ENCODE measurements at regions not wholly inside any gene's neighbourhood (a gene's known extent, or its start where the extent isn't known, plus 50 kb on each side); places are given as distances from the start of the nearest gene placed in this dataset.

DNA sequence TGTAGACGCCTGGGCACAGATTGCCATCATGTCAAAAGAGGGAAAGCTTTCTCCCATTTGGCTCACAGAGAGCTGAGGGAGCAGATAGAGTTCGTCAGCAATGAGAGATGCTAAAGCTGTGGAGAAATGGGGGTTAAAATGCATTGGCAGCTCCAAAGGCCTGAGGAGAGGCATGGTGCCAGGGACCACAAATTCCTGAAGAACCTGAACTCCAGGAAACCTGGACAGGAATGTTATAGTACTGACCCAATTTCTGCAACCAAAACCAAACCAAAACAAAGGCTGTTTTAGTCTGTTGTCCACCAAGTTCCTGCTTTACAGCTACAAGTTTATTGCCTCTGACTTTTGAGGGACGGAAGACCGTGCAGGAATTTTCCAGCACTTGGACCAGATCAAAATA, 575.7 kb downstream of the REEP3 start (continued):
- TF ChIP-seq, protein P1, sequence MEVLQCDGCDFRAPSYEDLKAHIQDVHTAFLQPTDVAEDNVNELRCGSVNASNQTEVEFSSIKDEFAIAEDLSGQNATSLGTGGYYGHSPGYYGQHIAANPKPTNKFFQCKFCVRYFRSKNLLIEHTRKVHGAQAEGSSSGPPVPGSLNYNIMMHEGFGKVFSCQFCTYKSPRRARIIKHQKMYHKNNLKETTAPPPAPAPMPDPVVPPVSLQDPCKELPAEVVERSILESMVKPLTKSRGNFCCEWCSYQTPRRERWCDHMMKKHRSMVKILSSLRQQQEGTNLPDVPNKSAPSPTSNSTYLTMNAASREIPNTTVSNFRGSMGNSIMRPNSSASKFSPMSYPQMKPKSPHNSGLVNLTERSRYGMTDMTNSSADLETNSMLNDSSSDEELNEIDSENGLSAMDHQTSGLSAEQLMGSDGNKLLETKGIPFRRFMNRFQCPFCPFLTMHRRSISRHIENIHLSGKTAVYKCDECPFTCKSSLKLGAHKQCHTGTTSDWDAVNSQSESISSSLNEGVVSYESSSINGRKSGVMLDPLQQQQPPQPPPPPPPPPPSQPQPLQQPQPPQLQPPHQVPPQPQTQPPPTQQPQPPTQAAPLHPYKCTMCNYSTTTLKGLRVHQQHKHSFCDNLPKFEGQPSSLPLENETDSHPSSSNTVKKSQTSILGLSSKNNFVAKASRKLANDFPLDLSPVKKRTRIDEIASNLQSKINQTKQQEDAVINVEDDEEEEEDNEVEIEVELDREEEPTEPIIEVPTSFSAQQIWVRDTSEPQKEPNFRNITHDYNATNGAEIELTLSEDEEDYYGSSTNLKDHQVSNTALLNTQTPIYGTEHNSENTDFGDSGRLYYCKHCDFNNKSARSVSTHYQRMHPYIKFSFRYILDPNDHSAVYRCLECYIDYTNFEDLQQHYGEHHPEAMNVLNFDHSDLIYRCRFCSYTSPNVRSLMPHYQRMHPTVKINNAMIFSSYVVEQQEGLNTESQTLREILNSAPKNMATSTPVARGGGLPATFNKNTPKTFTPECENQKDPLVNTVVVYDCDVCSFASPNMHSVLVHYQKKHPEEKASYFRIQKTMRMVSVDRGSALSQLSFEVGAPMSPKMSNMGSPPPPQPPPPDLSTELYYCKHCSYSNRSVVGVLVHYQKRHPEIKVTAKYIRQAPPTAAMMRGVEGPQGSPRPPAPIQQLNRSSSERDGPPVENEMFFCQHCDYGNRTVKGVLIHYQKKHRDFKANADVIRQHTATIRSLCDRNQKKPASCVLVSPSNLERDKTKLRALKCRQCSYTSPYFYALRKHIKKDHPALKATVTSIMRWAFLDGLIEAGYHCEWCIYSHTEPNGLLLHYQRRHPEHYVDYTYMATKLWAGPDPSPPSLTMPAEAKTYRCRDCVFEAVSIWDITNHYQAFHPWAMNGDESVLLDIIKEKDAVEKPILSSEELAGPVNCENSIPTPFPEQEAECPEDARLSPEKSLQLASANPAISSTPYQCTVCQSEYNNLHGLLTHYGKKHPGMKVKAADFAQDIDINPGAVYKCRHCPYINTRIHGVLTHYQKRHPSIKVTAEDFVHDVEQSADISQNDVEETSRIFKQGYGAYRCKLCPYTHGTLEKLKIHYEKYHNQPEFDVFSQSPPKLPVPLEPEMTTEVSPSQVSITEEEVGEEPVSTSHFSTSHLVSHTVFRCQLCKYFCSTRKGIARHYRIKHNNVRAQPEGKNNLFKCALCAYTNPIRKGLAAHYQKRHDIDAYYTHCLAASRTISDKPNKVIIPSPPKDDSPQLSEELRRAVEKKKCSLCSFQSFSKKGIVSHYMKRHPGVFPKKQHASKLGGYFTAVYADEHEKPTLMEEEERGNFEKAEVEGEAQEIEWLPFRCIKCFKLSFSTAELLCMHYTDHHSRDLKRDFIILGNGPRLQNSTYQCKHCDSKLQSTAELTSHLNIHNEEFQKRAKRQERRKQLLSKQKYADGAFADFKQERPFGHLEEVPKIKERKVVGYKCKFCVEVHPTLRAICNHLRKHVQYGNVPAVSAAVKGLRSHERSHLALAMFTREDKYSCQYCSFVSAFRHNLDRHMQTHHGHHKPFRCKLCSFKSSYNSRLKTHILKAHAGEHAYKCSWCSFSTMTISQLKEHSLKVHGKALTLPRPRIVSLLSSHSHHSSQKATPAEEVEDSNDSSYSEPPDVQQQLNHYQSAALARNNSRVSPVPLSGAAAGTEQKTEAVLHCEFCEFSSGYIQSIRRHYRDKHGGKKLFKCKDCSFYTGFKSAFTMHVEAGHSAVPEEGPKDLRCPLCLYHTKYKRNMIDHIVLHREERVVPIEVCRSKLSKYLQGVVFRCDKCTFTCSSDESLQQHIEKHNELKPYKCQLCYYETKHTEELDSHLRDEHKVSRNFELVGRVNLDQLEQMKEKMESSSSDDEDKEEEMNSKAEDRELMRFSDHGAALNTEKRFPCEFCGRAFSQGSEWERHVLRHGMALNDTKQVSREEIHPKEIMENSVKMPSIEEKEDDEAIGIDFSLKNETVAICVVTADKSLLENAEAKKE (CRISPR knock-in tag; IDR thresholded peaks at IDR 0.05), result no peak
- TF ChIP-seq EZH2 (IDR thresholded peaks at IDR 0.05; ENCODE audit: low read depth, unreplicated experiment) (no peak), ZNF331 (CRISPR knock-in tag; IDR thresholded peaks at IDR 0.05; ENCODE audit: low read depth) (no peak), EZH2phosphoT487 (IDR thresholded peaks at IDR 0.05; ENCODE audit: unreplicated experiment) (no peak)

DNA sequence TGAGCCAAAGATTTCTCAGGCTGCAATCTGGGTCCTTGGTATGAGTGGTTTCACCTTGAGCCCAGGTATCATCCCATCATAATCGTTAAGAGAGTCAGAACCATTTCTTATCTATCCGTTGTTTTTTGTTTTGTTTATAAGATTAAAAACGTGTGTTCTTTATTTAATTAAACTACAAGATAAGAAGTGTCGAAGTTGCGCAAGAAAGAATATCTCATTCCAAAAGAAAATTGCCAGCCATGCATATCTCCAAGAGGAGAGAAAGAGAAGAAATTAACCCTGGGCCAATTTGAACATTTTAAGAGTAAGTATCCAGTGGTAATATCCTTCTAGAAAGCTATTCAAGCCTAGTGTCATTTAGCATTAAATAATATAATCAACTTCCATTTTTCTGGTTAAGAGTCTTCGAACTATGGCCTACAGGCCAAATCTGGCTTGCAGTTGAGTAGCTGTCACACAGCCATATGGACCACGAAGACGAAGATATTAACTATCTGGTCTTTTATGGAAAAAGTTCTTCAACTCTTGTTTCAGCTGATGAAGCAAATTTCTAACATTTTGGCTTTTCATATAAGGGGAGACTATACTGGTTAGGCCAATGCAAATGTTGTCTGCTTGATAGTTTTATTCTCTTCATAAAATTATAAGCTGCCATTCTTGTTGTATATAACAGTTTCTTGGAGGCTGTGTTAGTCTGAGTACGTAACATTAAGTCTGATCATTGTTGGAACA, 576.4 kb downstream of the REEP3 start:
- Mint-ChIP-seq H3K27ac (no peak overlapping the region), H3K4me1 (peaks cover 4% of the 10 kb centered on the region), H3K4me3 (no peak overlapping the region), H3K36me3 (ENCODE audit: low read depth) (no peaks in the 10 kb centered on the region), H3K9me3 (no peaks in the 10 kb centered on the region), H3K27me3 (ENCODE audit: insufficient read depth, low read depth, poor library complexity) (no peaks in the 10 kb centered on the region)
- H3K4me3 ChIP-seq, result no peak overlapping the region
- H2AFZ ChIP-seq, result no peak overlapping the region
- H4K20me1 ChIP-seq (replicated peaks; ENCODE audit: insufficient read depth), result no peaks in the 10 kb centered on the region
- no peak overlapping the region for H3K4me2 ChIP-seq
- DNase-seq (ENCODE audit: low spot score) (no peak), ATAC-seq (no peak)
- peaks cover 17% of the 10 kb centered on the region for H3K9me2 ChIP-seq (ENCODE audit: insufficient read depth)
- H3K27ac ChIP-seq (ENCODE audit: low read depth), result no peak overlapping the region
- no peaks in the 10 kb centered on the region for H3F3A ChIP-seq (replicated peaks; ENCODE audit: low read depth)
- no peaks in the 10 kb centered on the region for H3K36me3 ChIP-seq (ENCODE audit: insufficient read depth)
- H3K27me3 ChIP-seq (ENCODE audit: insufficient read depth), result no peaks in the 10 kb centered on the region
- no peak for TF ChIP-seq ZNF114 (CRISPR knock-in tag; IDR thresholded peaks at IDR 0.05)
- TF ChIP-seq ZNF331 (CRISPR knock-in tag; IDR thresholded peaks at IDR 0.05; ENCODE audit: low read depth), result no peak
- TF ChIP-seq REST (IDR thresholded peaks at IDR 0.05; ENCODE audit: unreplicated experiment), result no peak
- TF ChIP-seq EZH2phosphoT487 (IDR thresholded peaks at IDR 0.05; ENCODE audit: unreplicated experiment), result no peak
- TF ChIP-seq POLR2AphosphoS5 (IDR thresholded peaks at IDR 0.05; ENCODE audit: low read depth), result no peak
- no peaks in the 10 kb centered on the region for H3K79me2 ChIP-seq (replicated peaks; ENCODE audit: insufficient read depth)
- no peaks in the 10 kb centered on the region for H3K4me1 ChIP-seq (ENCODE audit: insufficient read depth)
